ENCODE measurements at regions not wholly inside any gene's neighbourhood (a gene's known extent, or its start where the extent isn't known, plus 50 kb on each side); places are given as distances from the start of the nearest gene placed in this dataset.

DNA sequence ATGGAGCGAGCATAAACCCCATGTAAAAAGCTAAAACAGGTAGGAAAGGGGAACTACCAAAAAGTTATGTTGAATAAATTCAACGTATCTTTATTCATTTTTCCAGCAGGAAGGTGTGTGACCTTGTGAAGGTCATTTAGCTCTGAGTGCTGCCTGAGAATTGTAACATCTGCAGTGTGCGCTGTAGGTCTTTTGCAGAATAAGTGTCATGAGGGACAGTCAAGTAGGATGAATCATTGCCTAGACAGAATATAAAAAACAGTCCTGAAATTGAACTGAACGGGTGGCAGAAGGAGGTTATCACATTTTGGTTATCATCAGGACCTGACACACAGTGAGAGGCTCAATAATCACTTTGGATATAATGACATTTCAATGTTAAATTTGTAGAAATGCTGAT, 334.8 kb upstream of the NOVA1 start:
- no peaks in the 10 kb centered on the region for H3K27me3 ChIP-seq (ENCODE audit: control insufficient read depth in 1 of 2, insufficient read depth in 2 of 2, low read length in 2 of 2)
- no peaks in the 10 kb centered on the region for H3K4me1 ChIP-seq (ENCODE audit: control insufficient read depth in 2 of 2, insufficient read depth in 2 of 2, low read length in 1 of 2)
- no peaks in the 10 kb centered on the region for H3K9me3 ChIP-seq (ENCODE audit: control insufficient read depth in 2 of 2, insufficient read depth in 1 of 2, low read depth in 1 of 2, low read length in 1 of 2)
- WGBS, 2 donors = 71 to 86% methylated on average over 4 of the region's 4 CpGs
- no peak overlapping the region for H3K27ac ChIP-seq (ENCODE audit: low read depth in 2 of 2, low read length in 1 of 2)
- no peaks in the 10 kb centered on the region for H3K36me3 ChIP-seq (ENCODE audit: control insufficient read depth in 2 of 2, insufficient read depth in 2 of 2, low read length in 1 of 2)
- no peak overlapping the region for H3K4me3 ChIP-seq (ENCODE audit: low read depth in 1 of 2, low read length in 2 of 2)

DNA sequence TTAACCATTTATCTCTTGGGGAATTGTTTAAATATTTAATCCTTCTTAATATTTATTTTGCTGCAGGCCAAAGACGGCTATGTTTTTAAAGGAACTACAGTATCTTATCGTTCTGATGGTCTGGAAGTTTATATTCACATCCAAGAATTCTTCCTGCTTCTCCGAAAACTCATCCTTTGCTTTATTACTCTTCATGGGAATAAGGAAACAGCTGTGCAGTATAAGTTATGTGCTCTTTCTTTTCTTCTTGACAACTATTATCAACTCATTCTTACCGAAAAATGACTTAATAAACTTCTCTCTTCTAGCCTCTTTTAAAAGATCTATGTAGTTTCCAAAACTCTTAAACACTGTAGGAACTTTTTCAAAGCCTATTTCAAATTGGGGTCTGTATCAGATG, 335.6 kb upstream of the NOVA1 start:
- Histone ChIP-seq H3K4me1 (ENCODE audit: control insufficient read depth in 2 of 2, insufficient read depth in 2 of 2, low read length in 1 of 2) (no peaks in the 10 kb centered on the region), H3K9me3 (ENCODE audit: control insufficient read depth in 2 of 2, insufficient read depth in 1 of 2, low read depth in 1 of 2, low read length in 1 of 2) (no peaks in the 10 kb centered on the region), H3K27ac (ENCODE audit: low read depth in 2 of 2, low read length in 1 of 2) (no peak overlapping the region), H3K27me3 (ENCODE audit: control insufficient read depth in 1 of 2, insufficient read depth in 2 of 2, low read length in 2 of 2) (no peaks in the 10 kb centered on the region), H3K4me3 (ENCODE audit: low read depth in 1 of 2, low read length in 2 of 2) (no peak overlapping the region), H3K36me3 (ENCODE audit: control insufficient read depth in 2 of 2, insufficient read depth in 2 of 2, low read length in 1 of 2) (no peaks in the 10 kb centered on the region)
- WGBS, 2 donors = 45 to 51% methylated on average over 4 of the region's 4 CpGs

DNA sequence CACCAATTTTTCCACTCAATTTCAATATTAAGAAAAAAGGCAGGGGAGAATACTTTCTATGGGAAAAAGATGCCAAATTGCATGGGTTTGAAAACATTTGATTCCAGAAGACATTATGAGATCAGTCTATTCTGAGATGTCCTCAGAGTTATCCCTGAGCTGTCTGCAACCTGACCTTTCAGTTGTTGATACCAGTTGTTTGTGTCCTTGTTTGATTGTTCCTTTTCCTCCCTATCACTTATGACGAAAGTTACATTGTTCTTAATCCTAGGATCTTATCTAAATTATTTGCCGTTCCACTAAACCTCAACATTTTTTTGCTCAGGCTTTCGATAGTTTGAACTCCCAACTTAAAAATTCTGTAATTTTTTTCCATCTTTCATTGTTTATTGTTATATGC, 336.3 kb upstream of the NOVA1 start:
- Histone ChIP-seq H3K27me3 (ENCODE audit: control insufficient read depth in 1 of 2, insufficient read depth in 2 of 2, low read length in 2 of 2) (no peaks in the 10 kb centered on the region), H3K4me3 (ENCODE audit: low read depth in 1 of 2, low read length in 2 of 2) (no peak overlapping the region), H3K4me1 (ENCODE audit: control insufficient read depth in 2 of 2, insufficient read depth in 2 of 2, low read length in 1 of 2) (no peaks in the 10 kb centered on the region), H3K9me3 (ENCODE audit: control insufficient read depth in 2 of 2, insufficient read depth in 1 of 2, low read depth in 1 of 2, low read length in 1 of 2) (no peaks in the 10 kb centered on the region), H3K36me3 (ENCODE audit: control insufficient read depth in 2 of 2, insufficient read depth in 2 of 2, low read length in 1 of 2) (no peaks in the 10 kb centered on the region), H3K27ac (ENCODE audit: low read depth in 2 of 2, low read length in 1 of 2) (no peak overlapping the region)
- WGBS, 2 donors = 50 to 68% methylated on average over 3 of the region's 3 CpGs

DNA sequence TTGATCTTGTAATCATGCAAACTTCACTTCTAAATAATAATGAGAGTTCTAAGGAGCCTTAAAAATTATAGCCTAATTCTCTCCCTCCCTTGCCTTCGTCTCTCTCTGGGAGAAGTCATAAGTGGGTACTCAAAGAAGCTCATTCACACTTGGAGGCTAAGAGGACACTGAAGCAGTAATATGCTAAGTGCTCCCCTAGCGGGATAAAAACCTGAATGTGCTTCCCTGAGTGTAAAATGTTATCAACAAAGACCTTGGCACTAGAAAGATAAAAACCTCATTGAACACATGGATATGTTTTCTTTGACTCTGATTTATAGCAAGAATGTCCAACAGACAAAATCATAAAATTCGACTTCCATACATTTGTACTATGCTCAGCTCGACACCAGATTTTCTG, 337.9 kb upstream of the NOVA1 start:
- no peaks in the 10 kb centered on the region for H3K4me1 ChIP-seq (ENCODE audit: control insufficient read depth in 2 of 2, insufficient read depth in 2 of 2, low read length in 1 of 2)
- no peaks in the 10 kb centered on the region for H3K36me3 ChIP-seq (ENCODE audit: control insufficient read depth in 2 of 2, insufficient read depth in 2 of 2, low read length in 1 of 2)
- H3K27me3 ChIP-seq (ENCODE audit: control insufficient read depth in 1 of 2, insufficient read depth in 2 of 2, low read length in 2 of 2) = no peaks in the 10 kb centered on the region
- WGBS, 2 donors = 69 to 76% methylated on average over 4 of the region's 4 CpGs
- no peak overlapping the region for H3K27ac ChIP-seq (ENCODE audit: low read depth in 2 of 2, low read length in 1 of 2)
- H3K9me3 ChIP-seq (ENCODE audit: control insufficient read depth in 2 of 2, insufficient read depth in 1 of 2, low read depth in 1 of 2, low read length in 1 of 2) = no peaks in the 10 kb centered on the region
- no peak overlapping the region for H3K4me3 ChIP-seq (ENCODE audit: low read depth in 1 of 2, low read length in 2 of 2)

DNA sequence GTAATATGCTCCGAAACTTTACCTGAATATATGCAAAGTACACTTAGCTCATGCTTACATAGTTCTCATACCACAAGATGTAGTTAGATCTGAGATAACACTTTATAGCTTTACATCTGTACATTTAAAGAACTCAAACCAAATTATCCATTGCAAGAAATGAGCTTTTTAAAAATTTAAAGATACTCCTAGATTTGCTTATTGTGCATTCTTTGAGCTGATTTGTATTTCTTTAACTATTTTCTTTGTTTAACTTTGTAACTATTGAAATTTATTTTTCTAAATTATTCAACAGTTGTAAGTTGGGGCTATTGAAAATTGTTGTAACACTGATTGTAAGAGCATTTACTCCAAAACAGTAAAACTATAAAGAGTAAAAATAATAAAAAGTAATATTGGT, 340.2 kb upstream of the NOVA1 start:
- no peaks in the 10 kb centered on the region for H3K27me3 ChIP-seq (ENCODE audit: control insufficient read depth in 1 of 2, insufficient read depth in 2 of 2, low read length in 2 of 2)
- H3K4me3 ChIP-seq (ENCODE audit: low read depth in 1 of 2, low read length in 2 of 2) = no peak overlapping the region
- H3K36me3 ChIP-seq (ENCODE audit: control insufficient read depth in 2 of 2, insufficient read depth in 2 of 2, low read length in 1 of 2) = no peaks in the 10 kb centered on the region
- no peaks in the 10 kb centered on the region for H3K9me3 ChIP-seq (ENCODE audit: control insufficient read depth in 2 of 2, insufficient read depth in 1 of 2, low read depth in 1 of 2, low read length in 1 of 2)
- 80 to 83% methylated on average over 1 of the region's 1 CpG for WGBS, 2 donors
- no peak overlapping the region for H3K27ac ChIP-seq (ENCODE audit: low read depth in 2 of 2, low read length in 1 of 2)
- no peaks in the 10 kb centered on the region for H3K4me1 ChIP-seq (ENCODE audit: control insufficient read depth in 2 of 2, insufficient read depth in 2 of 2, low read length in 1 of 2)

DNA sequence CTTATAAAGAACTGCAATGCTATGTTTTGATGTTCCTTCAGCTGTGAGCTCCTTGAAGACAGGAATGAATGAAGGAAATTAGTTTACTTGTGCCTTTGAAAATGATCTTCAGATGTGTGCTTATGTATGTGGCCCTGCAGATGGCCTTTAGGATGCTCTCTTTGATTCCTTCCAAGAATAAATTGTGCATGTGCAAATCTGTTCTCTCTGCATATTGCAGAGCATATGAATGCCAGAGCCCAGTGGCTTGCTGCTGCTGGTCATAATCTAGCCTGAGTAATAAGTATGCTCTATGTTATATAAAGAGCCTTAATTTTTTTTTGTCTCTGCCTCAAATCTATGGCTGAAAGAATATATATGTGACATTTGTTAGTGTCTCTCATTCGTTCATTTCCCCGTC, 341.9 kb upstream of the NOVA1 start:
- H3K36me3 ChIP-seq (ENCODE audit: control insufficient read depth in 2 of 2, insufficient read depth in 2 of 2, low read length in 1 of 2) = no peaks in the 10 kb centered on the region
- WGBS, 2 donors = 83 to 92% methylated on average over 2 of the region's 2 CpGs
- no peaks in the 10 kb centered on the region for H3K27me3 ChIP-seq (ENCODE audit: control insufficient read depth in 1 of 2, insufficient read depth in 2 of 2, low read length in 2 of 2)
- no peak overlapping the region for H3K27ac ChIP-seq (ENCODE audit: low read depth in 2 of 2, low read length in 1 of 2)
- H3K4me1 ChIP-seq (ENCODE audit: control insufficient read depth in 2 of 2, insufficient read depth in 2 of 2, low read length in 1 of 2) = no peaks in the 10 kb centered on the region
- H3K9me3 ChIP-seq (ENCODE audit: control insufficient read depth in 2 of 2, insufficient read depth in 1 of 2, low read depth in 1 of 2, low read length in 1 of 2) = no peaks in the 10 kb centered on the region
- H3K4me3 ChIP-seq (ENCODE audit: low read depth in 1 of 2, low read length in 2 of 2) = no peak overlapping the region

DNA sequence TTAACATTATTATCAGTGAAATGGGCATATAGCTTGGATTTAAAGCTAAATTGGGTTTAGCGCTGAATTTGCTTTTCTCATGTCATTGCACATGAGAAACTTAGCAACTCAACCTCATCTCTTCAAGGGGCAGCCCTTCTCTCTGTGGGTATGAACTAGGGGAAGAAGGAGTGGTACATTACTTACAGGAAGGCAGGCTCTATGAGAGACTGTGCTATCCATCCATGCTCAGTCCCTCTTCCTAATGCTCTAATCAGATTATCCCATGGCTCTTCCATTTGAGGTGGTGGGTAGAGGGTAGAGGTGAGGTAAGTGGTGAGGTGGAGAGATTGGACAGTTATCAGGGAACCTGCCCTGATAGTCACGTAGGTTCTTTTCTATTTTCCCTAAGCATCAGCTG, 343.7 kb upstream of the NOVA1 start:
- H3K9me3 ChIP-seq (ENCODE audit: control insufficient read depth in 2 of 2, insufficient read depth in 1 of 2, low read depth in 1 of 2, low read length in 1 of 2) = no peaks in the 10 kb centered on the region
- H3K27me3 ChIP-seq (ENCODE audit: control insufficient read depth in 1 of 2, insufficient read depth in 2 of 2, low read length in 2 of 2) = no peaks in the 10 kb centered on the region
- no peak overlapping the region for H3K4me3 ChIP-seq (ENCODE audit: low read depth in 1 of 2, low read length in 2 of 2)
- H3K27ac ChIP-seq (ENCODE audit: low read depth in 2 of 2, low read length in 1 of 2) = no peak overlapping the region
- no peaks in the 10 kb centered on the region for H3K36me3 ChIP-seq (ENCODE audit: control insufficient read depth in 2 of 2, insufficient read depth in 2 of 2, low read length in 1 of 2)
- no peaks in the 10 kb centered on the region for H3K4me1 ChIP-seq (ENCODE audit: control insufficient read depth in 2 of 2, insufficient read depth in 2 of 2, low read length in 1 of 2)
- 87 to 91% methylated on average over 2 of the region's 2 CpGs for WGBS, 2 donors

DNA sequence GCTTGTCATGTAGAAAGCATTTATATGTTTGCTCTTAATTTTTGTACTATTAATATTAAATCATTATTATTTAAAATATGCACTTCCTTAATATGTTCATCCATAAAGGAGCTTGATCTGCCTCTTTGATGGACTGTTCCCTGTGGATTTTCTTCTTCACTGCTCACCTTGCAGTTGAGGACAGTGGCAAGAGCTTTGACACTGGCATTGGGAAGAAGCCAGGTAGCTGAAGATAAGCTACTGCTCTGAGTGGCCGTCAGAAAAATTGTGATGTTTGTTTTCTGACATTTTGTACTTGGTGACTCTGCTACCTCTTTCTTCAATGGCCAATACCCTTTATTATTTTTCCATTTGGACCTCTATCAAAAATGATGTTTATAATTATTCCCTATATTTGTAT, 349.4 kb upstream of the NOVA1 start:
- Histone ChIP-seq H3K27ac (ENCODE audit: low read depth in 2 of 2, low read length in 1 of 2) (no peak overlapping the region), H3K4me1 (ENCODE audit: control insufficient read depth in 2 of 2, insufficient read depth in 2 of 2, low read length in 1 of 2) (no peaks in the 10 kb centered on the region), H3K9me3 (ENCODE audit: control insufficient read depth in 2 of 2, insufficient read depth in 1 of 2, low read depth in 1 of 2, low read length in 1 of 2) (no peaks in the 10 kb centered on the region), H3K4me3 (ENCODE audit: low read depth in 1 of 2, low read length in 2 of 2) (no peak overlapping the region), H3K36me3 (ENCODE audit: control insufficient read depth in 2 of 2, insufficient read depth in 2 of 2, low read length in 1 of 2) (no peaks in the 10 kb centered on the region), H3K27me3 (ENCODE audit: control insufficient read depth in 1 of 2, insufficient read depth in 2 of 2, low read length in 2 of 2) (no peaks in the 10 kb centered on the region)
- 62 to 87% methylated on average over 1 of the region's 1 CpG for WGBS, 2 donors

DNA sequence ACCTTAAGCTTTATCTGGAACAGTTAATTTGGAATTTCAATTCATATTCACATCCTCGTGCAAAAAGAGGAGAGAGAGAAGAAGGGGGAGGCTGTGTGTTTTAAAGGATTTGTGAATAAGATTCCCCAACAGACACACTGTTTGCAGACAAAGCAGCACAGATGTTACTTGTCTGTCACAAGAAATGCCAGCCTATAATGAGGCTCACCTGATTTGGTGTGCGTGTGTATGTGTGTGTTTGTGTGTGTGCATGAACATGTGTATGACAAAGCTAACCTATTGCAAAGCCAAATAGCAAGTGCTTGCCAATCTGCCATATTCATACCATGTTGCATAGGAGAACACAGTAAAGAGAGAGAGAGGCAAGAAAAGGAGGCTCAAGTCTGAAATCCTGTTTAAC, 361.6 kb upstream of the NOVA1 start:
- Histone ChIP-seq H3K9me3 (ENCODE audit: control insufficient read depth in 2 of 2, insufficient read depth in 1 of 2, low read depth in 1 of 2, low read length in 1 of 2) (no peaks in the 10 kb centered on the region), H3K27me3 (ENCODE audit: control insufficient read depth in 1 of 2, insufficient read depth in 2 of 2, low read length in 2 of 2) (no peaks in the 10 kb centered on the region), H3K4me3 (ENCODE audit: low read depth in 1 of 2, low read length in 2 of 2) (no peak overlapping the region), H3K36me3 (ENCODE audit: control insufficient read depth in 2 of 2, insufficient read depth in 2 of 2, low read length in 1 of 2) (no peaks in the 10 kb centered on the region), H3K4me1 (ENCODE audit: control insufficient read depth in 2 of 2, insufficient read depth in 2 of 2, low read length in 1 of 2) (no peaks in the 10 kb centered on the region), H3K27ac (ENCODE audit: low read depth in 2 of 2, low read length in 1 of 2) (no peak overlapping the region)
- 70 to 72% methylated on average over 2 of the region's 2 CpGs for WGBS, 2 donors

DNA sequence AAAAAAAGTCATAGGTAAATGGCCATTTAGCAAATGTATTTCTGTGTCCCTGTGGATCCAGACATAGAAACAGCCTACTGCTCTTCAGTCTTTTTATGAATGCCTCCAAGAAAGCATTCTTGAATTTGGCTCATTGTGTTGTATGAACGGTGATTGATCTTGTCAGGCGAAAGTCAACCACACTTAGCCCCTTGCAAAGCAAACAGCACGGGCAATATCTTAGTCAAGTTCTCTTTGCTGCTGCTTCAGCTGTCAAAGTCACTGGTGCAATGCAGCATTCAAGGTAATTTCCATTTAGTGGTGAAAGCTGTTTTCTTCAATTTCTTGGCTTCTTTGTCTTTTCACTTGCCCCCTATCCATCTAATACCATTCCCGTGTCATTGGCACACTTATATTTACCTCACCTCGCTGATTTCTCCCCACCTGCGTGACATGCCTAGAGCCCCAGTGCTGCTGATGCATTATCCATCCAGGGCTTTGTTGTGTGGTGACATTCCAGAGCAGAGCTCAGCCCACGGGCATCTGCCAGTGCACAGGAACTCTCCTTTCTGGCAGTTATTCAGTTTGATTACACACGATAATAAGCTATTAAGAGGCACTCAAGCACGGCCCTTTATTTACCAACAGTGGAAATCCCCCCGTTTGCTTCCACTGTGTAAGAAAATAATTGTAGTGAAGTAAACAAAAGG, 362.3 kb upstream of the NOVA1 start:
- Histone ChIP-seq H3K9me3 (ENCODE audit: control insufficient read depth in 2 of 2, insufficient read depth in 1 of 2, low read depth in 1 of 2, low read length in 1 of 2) (no peaks in the 10 kb centered on the region), H3K27ac (ENCODE audit: low read depth in 2 of 2, low read length in 1 of 2) (no peak overlapping the region), H3K36me3 (ENCODE audit: control insufficient read depth in 2 of 2, insufficient read depth in 2 of 2, low read length in 1 of 2) (no peaks in the 10 kb centered on the region), H3K4me1 (ENCODE audit: control insufficient read depth in 2 of 2, insufficient read depth in 2 of 2, low read length in 1 of 2) (no peaks in the 10 kb centered on the region), H3K4me3 (ENCODE audit: low read depth in 1 of 2, low read length in 2 of 2) (no peak overlapping the region), H3K27me3 (ENCODE audit: control insufficient read depth in 1 of 2, insufficient read depth in 2 of 2, low read length in 2 of 2) (no peaks in the 10 kb centered on the region)
- WGBS, 2 donors = 39 to 42% methylated on average over 10 of the region's 10 CpGs

All from esophagus (tissue), 2 donors.